C4-2B (cell line): ENCODE measurements at regions not wholly inside any gene's neighbourhood (a gene's known extent, or its start where the extent isn't known, plus 50 kb on each side); places are given as distances from the start of the nearest gene placed in this dataset.

Experiments used
- H3K27ac ChIP-seq: fragments of 450-650 bp; 2 replicates; pipeline ENCODE4 v1.5.1; 2017
- CTCF ChIP-seq: fragments of 450-650 bp; conservative IDR thresholded peaks from 2 replicates; pipeline ENCODE4 v1.5.1; 2017; ENCODE audit warnings: mild to moderate bottlenecking
- ZFX ChIP-seq: fragments of 450-650 bp; IDR thresholded peaks from 2 replicates; pipeline ENCODE4 v1.6.1; 2017

GRCh38 chr19:29450306-29450705, 75.5 kb upstream of the VSTM2B start:
- no peak overlapping the region for H3K27ac ChIP-seq
- no peak for TF ChIP-seq CTCF
- no peak for TF ChIP-seq ZFX

- no peak for TF ChIP-seq CTCF
- no peak for TF ChIP-seq ZFX
- H3K27ac ChIP-seq = no peak overlapping the region
Observed at GRCh38 chr19:29450812-29451211, 75.0 kb upstream of the VSTM2B start.

- H3K27ac ChIP-seq = no peak overlapping the region
- no peak for TF ChIP-seq CTCF
- TF ChIP-seq ZFX = no peak
Observed at GRCh38 chr19:29454109-29454508, 71.7 kb upstream of the VSTM2B start.

GRCh38 chr19:29457413-29457812, 68.4 kb upstream of the VSTM2B start:
- H3K27ac ChIP-seq = no peak overlapping the region
- no peak for TF ChIP-seq ZFX
- no peak for TF ChIP-seq CTCF

GRCh38 chr19:29467824-29468401, 57.9 kb upstream of the VSTM2B start:
- TF ChIP-seq ZFX = no peak
- peak; percentile 89 for TF ChIP-seq CTCF
- H3K27ac ChIP-seq = no peak overlapping the region

GRCh38 chr19:29475469-29475868, 50.3 kb upstream of the VSTM2B start:
- TF ChIP-seq ZFX (no peak), CTCF (no peak)
- no peak overlapping the region for H3K27ac ChIP-seq
